Endothelial cell of umbilical vein (primary cell): ENCODE measurements at regions not wholly inside any gene's neighbourhood (a gene's known extent, or its start where the extent isn't known, plus 50 kb on each side); places are given as distances from the start of the nearest gene placed in this dataset.

Experiments used
- BruUV-seq: library from RNA; stranded (reverse); fragments of 400-500 nt; replicated peaks from 2 replicates; lab custom pipeline; 2021; lab: Mats Ljungman, UMichigan
- CTCF ChIA-PET: fragments of 300-600, 350-600 bp; sonication (Branson Sonifier 250); formaldehyde crosslinking; loops from one replicate; lab custom pipeline; 2021; ENCODE audit warnings: antibody characterized with exemption, inconsistent platforms; lab: Charles Lee
- POLR2A ChIA-PET: fragments of 300-600, 350-600 bp; sonication (Branson Sonifier 250); formaldehyde crosslinking; loops from one replicate; lab custom pipeline; 2021; ENCODE audit warnings: antibody characterized with exemption, inconsistent platforms; lab: Charles Lee
- DNase-seq: peaks from one replicate; pipeline ENCODE4 v3.0.0-alpha.2; 2011; ENCODE audit warnings: low read depth, low spot score
- FAIRE-seq: peaks from 2 replicates; lab custom pipeline; 2011; peaks lifted over from hg19 to GRCh38; lab: Jason Lieb, UNC
- H2AFZ ChIP-seq: 2 replicates; pipeline ENCODE4 v1.6.0; 2012; ENCODE audit warnings: low read depth, low read length, control low read depth, inconsistent platforms
- H3K27ac ChIP-seq: 2 replicates; pipeline ENCODE4 v1.5.1; 2011; ENCODE audit warnings: low read depth, mild to moderate bottlenecking, control low read depth, low read length, moderate library complexity; ENCODE audit not compliant: insufficient read depth
- H3K27me3 ChIP-seq, 2 experiments: 2 replicates each; pipeline versions ENCODE4 v1.6.0 to v1.6.1; 2011; ENCODE audit warnings: low read length in 2 of 2, mixed read lengths in 1 of 2; ENCODE audit not compliant: control insufficient read depth in 2 of 2, insufficient read depth in 2 of 2
- H3K36me3 ChIP-seq, 2 experiments: 2 replicates in 1 of 2; 3 replicates in 1 of 2; pipeline ENCODE4 v1.5.1; 2011; ENCODE audit warnings: low read length in 2 of 2, mild to moderate bottlenecking in 1 of 2, moderate library complexity in 1 of 2; ENCODE audit not compliant: control insufficient read depth in 2 of 2, insufficient read depth in 2 of 2; ENCODE audit errors: extremely low read depth in 1 of 2
- H3K4me1 ChIP-seq: 3 replicates; pipeline ENCODE4 v1.5.1; 2011; ENCODE audit warnings: mild to moderate bottlenecking, low read length; ENCODE audit not compliant: control insufficient read depth, insufficient read depth; ENCODE audit errors: extremely low read depth
- H3K4me2 ChIP-seq: 2 replicates; pipeline ENCODE4 v1.6.1; 2011; ENCODE audit warnings: low read length, control low read depth, mixed read lengths; ENCODE audit not compliant: insufficient read depth
- H3K4me3 ChIP-seq, 3 experiments: fragments of 200-600 bp in 1 of 3; sonication (generic), shearing (Covaris generic) in 1 of 3; replicated peaks in 1 of 3; 2 replicates each; pipeline ENCODE4 v1.5.1; 2011 to 2016; ENCODE audit warnings: control low read depth in 3 of 3, low read length in 3 of 3, mild to moderate bottlenecking in 2 of 3, inconsistent platforms in 1 of 3, low read depth in 1 of 3, moderate library complexity in 1 of 3; ENCODE audit not compliant: insufficient read depth in 1 of 3
- H3K79me2 ChIP-seq: 2 replicates; pipeline ENCODE4 v1.6.0; 2012; ENCODE audit warnings: low read length, inconsistent platforms; ENCODE audit not compliant: control insufficient read depth, insufficient read depth
- H3K9ac ChIP-seq: replicated peaks from 2 replicates; pipeline ENCODE3; 2011; ENCODE audit warnings: low read length, control low read depth; ENCODE audit not compliant: insufficient read depth; ENCODE audit errors: extremely low read depth
- H3K9me1 ChIP-seq: replicated peaks from 3 replicates; pipeline ENCODE4 v1.6.0; 2011; ENCODE audit warnings: mild to moderate bottlenecking, low read length; ENCODE audit not compliant: control insufficient read depth, insufficient read depth; ENCODE audit errors: extremely low read depth
- H3K9me3 ChIP-seq: replicated peaks from 2 replicates; pipeline ENCODE4 v1.5.1; 2012; ENCODE audit warnings: low read length, inconsistent platforms; ENCODE audit not compliant: control insufficient read depth, insufficient read depth
- H4K20me1 ChIP-seq: replicated peaks from 2 replicates; pipeline ENCODE3; 2011; ENCODE audit warnings: mild to moderate bottlenecking, low read length; ENCODE audit not compliant: control insufficient read depth, insufficient read depth; ENCODE audit errors: extremely low read depth
- EZH2 ChIP-seq: IDR thresholded peaks from 2 replicates; pipeline ENCODE4 v1.6.1; 2012; ENCODE audit warnings: borderline replicate concordance, low read depth, mild to moderate bottlenecking, moderate library complexity, low read length, inconsistent platforms; ENCODE audit not compliant: severe bottlenecking
- GATA2 ChIP-seq: IDR thresholded peaks from 2 replicates; pipeline ENCODE4 v1.7.0; 2011; ENCODE audit warnings: low read depth, mild to moderate bottlenecking, moderate library complexity, mixed read lengths, low read length; ENCODE audit not compliant: insufficient read length, insufficient read depth
- JUN ChIP-seq: IDR thresholded peaks from 2 replicates; pipeline ENCODE4 v1.6.1; 2011; ENCODE audit warnings: borderline replicate concordance, low read depth; ENCODE audit not compliant: insufficient read length, insufficient read depth
- POLR2A ChIP-seq: IDR thresholded peaks from 2 replicates; pipeline ENCODE4 v1.6.1; 2012; ENCODE audit warnings: low read depth, mild to moderate bottlenecking, control low read depth, low read length
- POLR2AphosphoS5 ChIP-seq: IDR thresholded peaks from 2 replicates; pipeline ENCODE4 v1.6.1; 2012; ENCODE audit warnings: low read depth, mild to moderate bottlenecking, control low read depth, low read length, moderate library complexity; ENCODE audit not compliant: insufficient read depth
- dilution Hi-C: fragments of 300-500 bp; cut with MboI; formaldehyde crosslinking; loops from one replicate; pipeline ENCODE4 v1.15.0; 2019; ENCODE audit warnings: low sequenced_read_pairs; ENCODE audit not compliant: extremely low pct_ligation_motif_present
- intact Hi-C: fragments of 100-400 bp; cut with micrococcal nuclease; formaldehyde crosslinking; loops from one replicate; pipeline ENCODE4 v1.10.0; 2022
- TF ChIP-seq, protein P1 (sequence below): IDR thresholded peaks from 2 replicates; pipeline ENCODE4 v1.6.1; 2011; ENCODE audit not compliant: insufficient read depth, insufficient read length

DNA sequence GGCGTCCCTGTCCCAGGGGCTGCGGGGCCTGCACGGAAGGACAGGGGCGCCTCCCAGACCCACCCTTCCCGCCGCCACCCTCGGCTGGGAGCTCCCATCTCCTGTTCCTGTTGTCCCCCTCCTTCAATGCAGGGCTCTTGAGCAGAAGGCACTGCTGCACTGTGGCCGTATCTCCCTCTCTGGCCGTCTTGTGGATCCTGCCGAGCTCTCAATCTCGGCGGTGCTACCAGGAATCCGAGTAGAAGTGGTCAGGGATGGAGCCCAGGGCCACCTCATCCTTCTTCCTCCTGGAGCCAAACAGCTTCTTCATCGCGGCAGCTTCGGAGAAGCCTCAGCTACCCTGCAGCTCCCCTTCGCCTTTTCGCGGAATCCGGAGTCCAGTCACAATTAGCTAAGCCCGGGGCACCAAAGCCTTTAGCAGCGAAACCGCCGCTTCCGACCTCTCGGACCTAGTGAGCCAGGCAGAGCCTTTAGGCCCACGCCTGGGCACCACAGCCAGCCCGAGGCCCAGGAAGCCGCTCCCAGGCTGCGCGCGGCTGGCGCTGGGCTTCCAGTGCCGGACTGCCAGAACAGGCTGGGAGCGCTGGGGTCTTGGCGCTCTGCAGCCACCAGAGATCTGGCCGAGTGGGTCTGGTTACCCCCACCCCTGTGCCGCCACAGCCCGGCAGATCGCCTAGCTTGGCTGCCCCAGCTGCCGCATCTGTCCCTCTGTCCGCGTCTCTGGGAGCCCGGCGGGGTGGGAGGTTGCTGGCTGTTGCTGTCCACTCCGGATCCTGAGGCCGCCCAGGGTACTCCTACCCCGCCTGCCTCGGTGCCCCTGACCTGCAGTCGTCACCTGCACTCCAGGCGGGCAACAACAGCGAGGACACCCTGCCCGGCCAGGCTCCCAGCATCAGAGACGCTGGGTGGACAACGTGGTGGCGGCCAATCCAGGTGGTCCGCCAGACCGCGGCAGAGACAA, 69.1 kb downstream of the ASCL4 start:
- no peak overlapping the region for H3K9ac ChIP-seq
- no peaks in the 10 kb centered on the region for H3K79me2 ChIP-seq
- TF ChIP-seq JUN (no peak), POLR2AphosphoS5 (no peak), EZH2 (peak; percentile 91), GATA2 (no peak)
- CTCF ChIA-PET: interaction anchor here (0.7 to 1.0 kb wide), 2 partner anchors 42 to 88 kb away, joined by 3 read pairs; no protein-coding TSS in a partner anchor
- H3K27ac ChIP-seq: no peak overlapping the region
- H3K4me1 ChIP-seq: no peaks in the 10 kb centered on the region
- peaks cover 26 to 46% of the 10 kb centered on the region in 2 experiments for H3K27me3 ChIP-seq
- no peak overlapping the region for H3K4me2 ChIP-seq
- no peak overlapping the region for H3K4me3 ChIP-seq
- dilution Hi-C loops (no loop called here), intact Hi-C loops (no loop called here)
- H2AFZ ChIP-seq: peak overlapping the region; percentile 42
- H3K36me3 ChIP-seq: no peaks in the 10 kb centered on the region
- no peaks in the 10 kb centered on the region for H3K9me3 ChIP-seq
- no peaks in the 10 kb centered on the region for H4K20me1 ChIP-seq
- FAIRE-seq (no peak), DNase-seq (no peak)
- H3K9me1 ChIP-seq: no peaks in the 10 kb centered on the region
- POLR2A ChIA-PET: no interaction called here
- BruUV-seq: no TSS peak

DNA sequence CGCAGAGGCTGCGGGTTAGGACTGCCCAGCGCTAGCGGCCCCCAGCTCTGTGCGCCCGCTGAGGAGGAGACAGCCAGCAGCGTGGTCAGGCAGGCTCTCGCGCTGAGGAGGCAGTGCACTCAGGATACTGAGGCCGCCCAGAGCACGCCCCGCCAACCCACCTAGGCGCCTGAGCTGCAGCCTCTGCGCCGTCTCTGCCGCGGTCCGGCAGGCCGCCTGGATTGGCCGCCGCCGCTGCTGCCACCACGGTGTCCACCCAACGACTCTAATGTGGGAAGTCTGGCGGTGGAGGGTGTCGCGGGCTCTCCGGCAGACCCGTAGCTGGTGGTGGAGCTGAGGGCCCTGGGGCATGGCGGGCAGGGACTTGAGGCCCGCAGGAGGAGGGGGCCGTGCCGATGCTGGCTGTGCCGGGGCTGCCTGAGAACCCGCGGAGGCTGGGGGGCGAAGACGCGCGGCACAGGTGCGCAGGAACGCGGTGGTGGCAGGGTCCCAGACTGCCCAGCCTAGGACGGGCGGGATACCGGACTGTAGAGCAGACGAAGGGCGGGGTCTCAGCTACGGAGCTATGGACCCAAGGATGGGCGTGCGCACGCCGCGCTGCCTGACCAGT, 69.9 kb downstream of the ASCL4 start:
- Histone ChIP-seq H3K27ac (no peak overlapping the region), H3K4me2 (no peak overlapping the region), H2AFZ (no peak overlapping the region), H3K4me1 (no peaks in the 10 kb centered on the region), H3K36me3 (no peaks in the 10 kb centered on the region), H3K9me1 (no peaks in the 10 kb centered on the region), H3K9me3 (no peaks in the 10 kb centered on the region), H3K27me3 (peaks cover 26 to 46% of the 10 kb centered on the region in 2 experiments), H3K9ac (no peak overlapping the region), H3K79me2 (no peaks in the 10 kb centered on the region), H3K4me3 (no peak overlapping the region), H4K20me1 (no peaks in the 10 kb centered on the region)
- DNase-seq: no peak
- ChIA-PET CTCF (interaction anchor here (0.7 kb wide), 1 partner anchor 41 kb away, joined by 3 read pairs; no protein-coding TSS in a partner anchor), POLR2A (no interaction called here)
- no peak for FAIRE-seq
- BruUV-seq: no TSS peak
- dilution Hi-C loops: no loop called here
- intact Hi-C loops: no loop called here
- TF ChIP-seq EZH2 (peak; percentile 72), GATA2 (no peak), JUN (no peak), POLR2A (no peak)
- TF ChIP-seq, protein P1, sequence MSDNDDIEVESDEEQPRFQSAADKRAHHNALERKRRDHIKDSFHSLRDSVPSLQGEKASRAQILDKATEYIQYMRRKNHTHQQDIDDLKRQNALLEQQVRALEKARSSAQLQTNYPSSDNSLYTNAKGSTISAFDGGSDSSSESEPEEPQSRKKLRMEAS: no peak
